ENCODE measurements at regions not wholly inside any gene's neighbourhood (a gene's known extent, or its start where the extent isn't known, plus 50 kb on each side); places are given as distances from the start of the nearest gene placed in this dataset.

DNA sequence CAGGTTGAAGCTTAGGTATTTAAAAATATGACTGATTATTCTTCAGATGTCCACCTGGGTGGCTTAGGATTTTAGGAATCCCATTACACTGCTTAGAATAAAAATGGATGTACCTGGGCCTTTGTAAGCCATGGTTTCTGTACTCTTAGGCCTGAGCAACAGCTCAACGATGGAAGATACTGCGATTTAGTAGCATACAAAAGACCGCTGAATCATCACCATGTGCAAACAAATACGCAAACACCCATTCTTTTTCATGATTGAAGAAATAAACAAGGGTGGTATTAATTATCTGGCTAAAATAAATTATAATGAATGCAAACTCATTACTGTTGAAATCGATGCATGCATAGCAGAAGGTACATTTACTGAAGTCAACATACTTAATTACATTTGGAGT is 188.9 kb downstream of the ZNF330 start:
- no peak for DNase-seq

DNA sequence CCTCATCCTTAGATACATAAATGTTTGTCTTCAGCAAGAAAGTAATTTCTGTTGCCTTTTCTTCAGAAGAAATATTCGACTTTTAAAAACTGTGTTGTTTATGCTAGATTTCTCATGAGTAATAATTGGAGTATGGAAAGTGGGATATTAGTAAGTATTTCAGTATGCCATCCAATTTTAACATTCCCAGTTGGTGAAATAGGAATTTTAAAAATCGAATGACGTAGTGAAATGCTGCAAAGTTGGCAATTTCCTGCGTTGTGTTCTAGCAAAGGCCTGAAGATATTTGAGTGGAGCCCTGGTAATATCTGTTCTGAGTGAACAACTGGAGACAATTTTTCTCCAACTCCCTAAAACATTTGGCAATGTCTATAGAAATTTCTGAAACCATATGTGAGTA is 190.1 kb downstream of the ZNF330 start:
- DNase-seq: no peak

DNA sequence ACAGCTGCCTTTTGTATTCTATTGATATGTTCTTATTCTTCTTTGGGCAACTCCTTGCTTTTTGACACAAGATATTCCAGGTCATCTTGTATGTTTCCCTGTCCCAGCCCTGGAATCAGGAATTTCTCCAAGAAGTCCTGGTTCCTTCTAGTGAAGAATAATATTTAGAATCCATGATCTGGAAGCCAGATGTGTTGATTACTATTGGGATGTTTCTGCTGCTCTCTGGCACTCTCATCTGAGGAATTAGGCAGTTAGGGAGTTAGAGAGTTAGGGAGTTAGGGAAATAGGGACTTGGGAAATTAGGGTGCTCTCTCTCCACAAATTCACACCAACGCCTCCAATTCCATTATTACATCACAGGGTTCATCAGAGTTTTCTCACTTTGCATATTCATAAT is 191.2 kb downstream of the ZNF330 start:
- no peak for DNase-seq

GRCh38 chr4:141413366-141413765 is 192.7 kb downstream of the ZNF330 start:
- DNase-seq: no peak

DNA sequence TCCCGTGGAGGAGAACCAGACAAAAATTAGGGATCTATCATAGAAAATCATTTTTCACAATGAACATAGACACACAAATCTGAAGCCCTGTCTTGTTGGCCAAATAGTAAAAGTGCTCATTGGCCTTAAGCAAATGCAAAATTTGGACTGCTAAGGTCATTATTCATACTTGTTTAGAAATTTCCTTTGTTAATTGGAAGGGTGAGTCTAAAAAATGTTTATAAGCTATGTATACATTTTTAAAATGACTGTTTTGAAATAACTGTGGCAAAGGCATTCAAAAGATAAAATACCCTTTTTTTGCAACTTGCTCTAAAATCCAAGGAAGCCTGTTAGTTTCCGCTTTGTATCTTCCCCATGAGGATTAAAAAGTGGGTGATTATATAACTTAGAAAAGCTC is 195.0 kb downstream of the ZNF330 start:
- no peak for DNase-seq

- DNase-seq: no peak
Observed at GRCh38 chr4:141416219-141416618, 195.5 kb downstream of the ZNF330 start.

DNA sequence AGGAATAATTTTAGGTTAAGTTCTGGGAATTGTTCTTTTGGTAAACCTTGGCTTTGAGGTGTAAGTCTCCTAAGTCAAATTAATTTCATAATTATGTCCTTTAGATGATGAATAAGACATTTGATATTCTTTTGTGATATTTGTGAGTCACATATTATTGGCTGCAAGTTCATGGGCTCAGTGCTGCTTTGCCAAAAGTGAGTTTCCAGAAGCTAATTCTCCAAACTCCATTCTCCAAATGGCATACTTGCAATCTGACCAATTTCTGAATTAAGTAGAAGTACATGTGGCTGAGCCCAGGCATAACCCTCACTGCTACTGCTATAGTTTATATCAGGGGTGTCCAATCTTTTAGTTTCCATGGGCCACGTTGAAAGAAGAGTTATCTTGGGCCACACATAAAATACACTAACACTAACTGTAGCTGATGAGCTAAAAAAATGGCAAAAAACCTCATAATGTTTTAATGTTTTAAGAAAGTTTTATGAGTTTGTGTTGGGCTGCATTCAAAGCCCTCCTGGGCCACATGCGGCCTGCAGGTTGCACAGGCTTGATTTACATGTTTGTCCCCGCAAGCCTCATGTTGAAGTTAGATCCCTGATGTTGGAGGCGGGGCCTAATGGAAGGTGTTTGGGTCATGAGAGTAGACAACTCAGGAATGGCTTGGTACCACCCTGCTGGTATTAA is 196.1 kb downstream of the ZNF330 start:
- no peak for DNase-seq

- no peak for DNase-seq
Observed at GRCh38 chr4:141417387-141417786, 196.7 kb downstream of the ZNF330 start.

DNA sequence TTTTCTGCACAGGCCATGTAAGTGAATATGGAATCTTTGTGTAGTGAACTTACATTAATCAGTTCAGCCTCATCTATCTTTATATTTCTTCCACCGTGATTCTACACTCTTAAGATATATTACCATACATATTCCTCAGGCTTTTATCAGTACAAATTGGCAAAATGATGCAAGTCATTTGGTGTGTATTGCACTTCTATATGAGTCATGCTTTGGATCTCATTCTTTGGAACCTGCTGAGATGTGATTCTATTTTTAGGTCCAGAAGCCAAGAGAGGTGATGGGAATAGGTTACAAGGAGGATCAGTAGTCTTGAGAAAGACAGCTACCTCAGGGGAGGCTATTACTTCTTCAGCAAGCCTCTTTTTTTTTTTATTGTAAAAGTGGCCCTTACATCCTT is 204.4 kb downstream of the ZNF330 start:
- DNase-seq: no peak

- no peak for DNase-seq
Observed at GRCh38 chr4:141427726-141428296, 207.1 kb downstream of the ZNF330 start.

DNA sequence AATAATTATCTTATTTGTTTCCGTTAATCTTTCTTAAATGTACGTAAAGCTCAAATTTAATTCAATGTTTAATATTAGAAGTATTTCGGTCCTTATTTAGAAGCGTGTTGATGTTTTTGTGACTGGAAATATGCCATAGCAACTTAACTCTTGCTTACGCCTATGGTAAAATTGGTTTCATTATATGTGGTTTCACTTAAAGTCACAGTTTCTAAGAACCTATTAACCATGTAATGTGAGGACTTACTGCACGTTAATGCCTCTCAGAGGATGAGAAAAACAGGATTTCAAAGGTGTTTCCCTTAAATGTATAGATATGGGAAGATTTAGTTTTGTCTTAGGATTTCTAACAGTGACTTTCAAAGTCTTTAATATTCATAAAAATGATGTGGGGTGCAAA is 206.4 kb upstream of the IL15 start:
- DNase-seq: no peak

GRCh38 chr4:141430686-141431085 is 205.7 kb upstream of the IL15 start:
- DNase-seq: no peak

GRCh38 chr4:141432000-141432712 is 204.2 kb upstream of the IL15 start:
- DNase-seq: no peak

- no peak for DNase-seq
Observed at GRCh38 chr4:141435446-141436225, 200.7 kb upstream of the IL15 start.

- DNase-seq: no peak
Observed at GRCh38 chr4:141439223-141439622, 197.2 kb upstream of the IL15 start.

DNA sequence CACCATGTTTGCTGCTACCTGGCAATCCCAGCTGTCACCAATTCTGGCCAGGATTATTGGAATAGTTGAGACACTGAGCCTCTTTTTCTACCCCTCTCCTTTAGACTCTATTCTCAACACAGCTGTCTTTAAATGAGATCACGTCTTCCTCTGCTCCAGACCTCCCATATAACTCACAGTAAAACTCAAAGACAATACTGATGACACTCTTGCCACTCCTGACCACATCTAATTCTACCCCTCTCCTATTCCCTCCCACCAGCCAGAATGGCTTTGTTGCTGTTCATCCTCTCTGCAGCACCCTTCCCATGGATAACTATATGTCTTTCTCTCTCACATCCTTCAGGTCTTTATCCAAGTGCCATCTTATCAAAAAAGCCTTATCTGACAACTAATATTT is 188.6 kb upstream of the IL15 start:
- no peak for DNase-seq

DNA sequence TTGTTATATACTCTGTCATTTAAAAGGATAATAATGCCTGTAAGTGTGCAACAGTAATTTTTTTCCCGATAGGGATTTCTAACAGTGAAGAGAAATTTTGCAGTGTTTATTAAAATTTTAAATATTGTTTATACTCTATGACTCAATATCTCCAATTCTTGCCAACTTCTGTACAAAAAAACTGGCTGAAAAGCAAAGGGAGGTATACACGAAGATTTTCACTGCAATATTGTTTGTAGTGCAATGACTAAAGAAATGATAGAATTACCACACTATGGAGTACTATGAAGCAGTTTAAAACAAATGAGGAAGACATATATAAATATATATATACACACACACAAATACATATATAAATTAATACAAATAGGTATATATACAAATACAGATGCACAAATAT is 187.9 kb upstream of the IL15 start:
- no peak for DNase-seq

DNA sequence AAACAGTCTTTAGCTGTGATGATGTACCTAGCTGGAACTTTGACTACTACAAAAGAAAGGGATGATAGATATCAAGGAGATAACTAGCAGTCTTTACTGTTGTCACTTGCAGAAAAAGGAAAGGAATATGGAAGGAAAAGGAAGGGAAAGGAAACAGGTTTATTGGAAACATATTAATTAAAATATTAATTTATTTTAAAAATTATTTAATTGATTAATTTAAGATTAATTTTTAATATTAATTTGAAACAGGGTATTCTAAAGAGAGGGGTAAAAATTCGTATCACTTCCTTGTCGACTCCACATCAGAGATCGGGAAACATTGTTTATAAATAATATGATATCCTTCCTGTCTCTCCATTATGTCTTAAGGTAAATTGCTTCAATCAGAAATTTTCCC is 186.5 kb upstream of the IL15 start:
- DNase-seq: no peak

DNA sequence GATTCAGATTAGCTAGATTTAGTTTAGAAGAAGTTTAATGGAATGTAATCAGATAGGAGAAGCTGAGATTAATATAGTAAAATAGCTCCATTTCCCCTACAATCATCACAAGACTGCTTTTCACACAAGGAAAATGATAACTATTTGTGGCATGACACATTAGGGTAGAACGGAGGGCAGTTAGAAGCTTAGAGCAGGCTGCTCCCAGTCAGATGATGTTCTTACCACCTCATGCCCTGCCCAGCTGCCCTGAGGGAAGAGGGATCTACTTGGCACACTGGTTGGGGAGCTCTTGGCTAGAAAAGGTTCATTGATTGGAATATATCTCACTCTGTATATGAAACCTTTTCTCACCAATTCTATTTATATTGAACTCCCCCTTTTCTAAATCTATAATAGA is 180.7 kb upstream of the IL15 start:
- DNase-seq: no peak

DNA sequence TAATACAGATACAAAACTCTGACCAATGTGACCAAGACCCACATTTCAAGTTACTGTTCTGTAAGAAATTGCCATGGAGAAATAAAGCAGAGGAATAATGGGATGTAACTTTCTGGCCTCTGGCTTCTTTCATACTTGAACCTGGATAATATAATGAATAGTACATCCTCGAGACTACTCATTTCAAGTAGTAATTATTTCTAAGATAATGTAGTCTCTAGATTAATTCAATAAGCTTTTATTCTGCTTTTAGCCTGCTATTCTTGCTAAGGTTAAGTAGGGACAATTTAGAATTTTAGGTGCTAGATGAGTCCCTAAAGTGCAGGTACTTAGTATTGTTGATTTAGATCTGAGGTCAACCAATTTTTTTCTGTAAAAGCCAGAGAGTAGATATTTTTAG is 178.7 kb upstream of the IL15 start:
- no peak for DNase-seq

GRCh38 chr4:141458501-141458900 is 177.9 kb upstream of the IL15 start:
- DNase-seq: no peak

- DNase-seq: no peak
Observed at GRCh38 chr4:141459020-141459419, 177.4 kb upstream of the IL15 start.

DNA sequence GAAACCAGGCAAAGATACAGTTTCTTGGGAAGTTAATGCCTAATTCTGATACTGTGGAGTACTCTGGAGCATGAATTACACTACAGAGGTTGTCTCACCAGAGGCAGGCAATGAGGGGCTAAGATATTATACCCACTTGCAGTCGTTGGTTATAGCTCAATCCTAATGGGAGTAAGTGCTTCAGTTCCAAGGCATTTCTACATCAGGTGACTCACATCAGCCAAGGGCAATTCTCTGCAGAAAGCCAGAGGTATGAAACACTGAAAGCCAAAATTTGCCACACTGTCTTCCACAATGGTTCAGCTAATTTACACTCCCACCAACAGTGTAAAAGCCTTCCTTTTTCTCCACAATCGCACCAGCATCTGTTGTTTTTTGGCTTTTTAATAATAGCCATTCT is 174.0 kb upstream of the IL15 start:
- no peak for DNase-seq

- no peak for DNase-seq
Observed at GRCh38 chr4:141463678-141464077, 172.7 kb upstream of the IL15 start.
